Gastrocnemius medialis (tissue), 4 donors: ENCODE measurements at regions not wholly inside any gene's neighbourhood (a gene's known extent, or its start where the extent isn't known, plus 50 kb on each side); places are given as distances from the start of the nearest gene placed in this dataset.

Experiments used
- ATAC-seq, 2 donors: fragments of 150-250 bp; one replicate each; pipeline ENCODE4 v1.9.1; 2016
- DNase-seq, 2 donors: peaks; one replicate each; pipeline ENCODE4 v3.0.0-alpha.2; 2019
- H3K27ac ChIP-seq, 4 donors: fragments of 200-600 bp; sonication (generic); 1 replicate in 1 of 4; 2 replicates in 3 of 4; pipeline ENCODE4 v1.5.1; 2016 to 2018; ENCODE audit warnings: mild to moderate bottlenecking in 2 of 4, moderate library complexity in 1 of 4
- H3K27me3 ChIP-seq, 3 donors: fragments of 200-600 bp; sonication (generic) in 2 of 3; 1 replicate in 1 of 3; 2 replicates in 2 of 3; pipeline versions ENCODE4 v1.5.1 to v1.6.0; 2016 to 2019; ENCODE audit warnings: mild to moderate bottlenecking in 1 of 3, moderate library complexity in 1 of 3
- H3K36me3 ChIP-seq, 2 donors: fragments of 200-600 bp; sonication (generic) in 1 of 2; one replicate each; pipeline ENCODE4 v1.5.1; 2017 to 2018
- H3K4me1 ChIP-seq, 2 donors: fragments of 200-600 bp; sonication (generic) in 1 of 2; one replicate each; pipeline ENCODE4 v1.5.1; 2016 to 2017; ENCODE audit warnings: mild to moderate bottlenecking in 2 of 2
- H3K4me3 ChIP-seq, 4 donors: fragments of 200-600 bp; sonication (generic) in 3 of 4; 1 replicate in 1 of 4; 2 replicates in 3 of 4; pipeline ENCODE4 v1.5.1; 2016 to 2019; ENCODE audit warnings: mild to moderate bottlenecking in 2 of 4
- H3K9me3 ChIP-seq, 3 donors: fragments of 200-600 bp; sonication (generic) in 2 of 3; 1 replicate in 1 of 3; 2 replicates in 2 of 3; pipeline ENCODE4 v1.5.1; 2016 to 2019
- CTCF ChIP-seq, 5 experiments: fragments of 450-650 bp in 3 of 5; fragments of 200-600 bp in 2 of 5; sonication (generic) in 2 of 5; IDR thresholded peaks in 4 of 5; conservative IDR thresholded peaks in 1 of 5; 1 replicate in 4 of 5; 2 replicates in 1 of 5; pipeline ENCODE4 v1.5.1; 2016 to 2019; ENCODE audit warnings: antibody characterized with exemption in 5 of 5, mild to moderate bottlenecking in 3 of 5, moderate library complexity in 3 of 5
- POLR2A ChIP-seq, 2 donors: fragments of 450-650 bp; IDR thresholded peaks; one replicate each; pipeline ENCODE4 v1.6.1; 2017; ENCODE audit warnings: antibody characterized with exemption in 2 of 2, mild to moderate bottlenecking in 2 of 2, moderate library complexity in 2 of 2
- in situ Hi-C, 4 donors: fragments of 200-750 bp; cut with MboI; loops; one replicate each; pipeline versions ENCODE4 v1.15.0 to v1.8.0; 2017; ENCODE audit warnings: low sequenced_read_pairs in 4 of 4
- intact Hi-C: fragments of 100-400 bp; cut with DNase I; formaldehyde crosslinking; loops from one replicate; pipeline ENCODE4 v1.15.1; 2023; ENCODE audit warnings: low total_unique reads

- in situ Hi-C loops, result no loop called here
- TF ChIP-seq POLR2A (IDR thresholded peaks at IDR 0.05) (no peak), CTCF (IDR thresholded peaks at IDR 0.05 in 4 of 5, conservative IDR thresholded peaks at IDR 0.05 in 1 of 5) (no peak)
- DNase-seq (no peak), ATAC-seq (no peak)
- Histone ChIP-seq H3K4me1 (no peaks in the 10 kb centered on the region), H3K36me3 (no peaks in the 10 kb centered on the region), H3K4me3 (no peak overlapping the region), H3K27ac (no peak overlapping the region), H3K27me3 (no peaks in the 10 kb centered on the region), H3K9me3 (no peaks in the 10 kb centered on the region)
- intact Hi-C loops, result no loop called here
Observed at GRCh38 chr7:10703059-10703458, 270.6 kb upstream of the PHF14 start.

GRCh38 chr7:10703981-10704380 lies 269.7 kb upstream of the PHF14 start:
- Histone ChIP-seq H3K27me3 (no peaks in the 10 kb centered on the region), H3K4me3 (no peak overlapping the region), H3K4me1 (no peaks in the 10 kb centered on the region), H3K36me3 (no peaks in the 10 kb centered on the region), H3K27ac (no peak overlapping the region), H3K9me3 (no peaks in the 10 kb centered on the region)
- intact Hi-C loops (no loop called here), in situ Hi-C loops (no loop called here)
- DNase-seq (no peak), ATAC-seq (no peak)
- TF ChIP-seq POLR2A (IDR thresholded peaks at IDR 0.05), result no peak
- no peak for TF ChIP-seq CTCF (IDR thresholded peaks at IDR 0.05 in 4 of 5, conservative IDR thresholded peaks at IDR 0.05 in 1 of 5)

GRCh38 chr7:10704653-10705052 lies 269.0 kb upstream of the PHF14 start:
- in situ Hi-C loops, result no loop called here
- DNase-seq, result no peak

GRCh38 chr7:10706875-10707493 lies 266.7 kb upstream of the PHF14 start:
- intact Hi-C loops, result no loop called here

More at GRCh38 chr7:10704653-10705052, 269.0 kb upstream of the PHF14 start:
- H3K4me1 ChIP-seq, result no peaks in the 10 kb centered on the region
- no peak for TF ChIP-seq POLR2A (IDR thresholded peaks at IDR 0.05)
- no peak for TF ChIP-seq CTCF (IDR thresholded peaks at IDR 0.05 in 4 of 5, conservative IDR thresholded peaks at IDR 0.05 in 1 of 5)
- no peaks in the 10 kb centered on the region for H3K9me3 ChIP-seq
- ATAC-seq, result no peak
- no peaks in the 10 kb centered on the region for H3K27me3 ChIP-seq
- intact Hi-C loops, result no loop called here
- H3K4me3 ChIP-seq, result no peak overlapping the region
- no peak overlapping the region for H3K27ac ChIP-seq
- H3K36me3 ChIP-seq, result no peaks in the 10 kb centered on the region

More at GRCh38 chr7:10706875-10707493, 266.7 kb upstream of the PHF14 start:
- no peaks in the 10 kb centered on the region for H3K4me1 ChIP-seq
- TF ChIP-seq POLR2A (IDR thresholded peaks at IDR 0.05) (no peak), CTCF (IDR thresholded peaks at IDR 0.05 in 4 of 5, conservative IDR thresholded peaks at IDR 0.05 in 1 of 5) (no peak)
- H3K27ac ChIP-seq, result no peak overlapping the region
- no peaks in the 10 kb centered on the region for H3K36me3 ChIP-seq
- ATAC-seq, result no peak
- no peaks in the 10 kb centered on the region for H3K27me3 ChIP-seq
- in situ Hi-C loops, result no loop called here
- no peak for DNase-seq
- H3K4me3 ChIP-seq, result no peak overlapping the region
- no peaks in the 10 kb centered on the region for H3K9me3 ChIP-seq
